ENCODE measurements at regions not wholly inside any gene's neighbourhood (a gene's known extent, or its start where the extent isn't known, plus 50 kb on each side); places are given as distances from the start of the nearest gene placed in this dataset.

- TF ChIP-seq POLR2A (IDR thresholded peaks at IDR 0.05), result no peak
- TF ChIP-seq CTCF (IDR thresholded peaks at IDR 0.05), result no peak
Observed at GRCh38 chr11:11709447-11710239, 87.8 kb upstream of the GALNT18 start.

Measured in thyroid gland (tissue), 4 donors.